Neural progenitor cell (in vitro differentiated cells): ENCODE measurements at regions not wholly inside any gene's neighbourhood (a gene's known extent, or its start where the extent isn't known, plus 50 kb on each side); places are given as distances from the start of the nearest gene placed in this dataset.

Source experiments
- DNase-seq: peaks from one replicate; pipeline ENCODE4 v3.0.0-alpha.2; 2016; ENCODE audit warnings: low spot score
- H2AFZ ChIP-seq: fragments of 200-600 bp; sonication (generic); replicated peaks from 2 replicates; pipeline ENCODE4 v1.6.1; 2016; ENCODE audit warnings: antibody characterized with exemption
- H3F3A ChIP-seq: fragments of 200-600 bp; sonication (generic); 2 replicates; pipeline ENCODE4 v1.6.1; 2016; ENCODE audit warnings: antibody characterized with exemption, low read depth
- H3K27ac ChIP-seq: fragments of 200-600 bp; sonication (generic); 2 replicates; pipeline ENCODE4 v1.5.1; 2016; ENCODE audit warnings: mild to moderate bottlenecking
- H3K27me3 ChIP-seq: fragments of 200-600 bp; sonication (generic); 2 replicates; pipeline ENCODE4 v1.6.1; 2016; ENCODE audit warnings: mild to moderate bottlenecking, moderate library complexity
- H3K36me3 ChIP-seq: fragments of 200-600 bp; sonication (generic); 2 replicates; pipeline ENCODE4 v1.5.1; 2016
- H3K4me1 ChIP-seq: fragments of 200-600 bp; sonication (generic); 2 replicates; pipeline ENCODE4 v1.6.1; 2016; ENCODE audit warnings: mixed run types
- H3K4me2 ChIP-seq: fragments of 200-600 bp; sonication (generic); 2 replicates; pipeline ENCODE4 v1.6.1; 2016
- H3K4me3 ChIP-seq: fragments of 200-600 bp; sonication (generic); 2 replicates; pipeline ENCODE4 v1.5.1; 2016
- H3K79me2 ChIP-seq: fragments of 200-600 bp; sonication (generic); 2 replicates; pipeline ENCODE4 v1.6.1; 2016; ENCODE audit warnings: low read depth
- H3K9ac ChIP-seq: fragments of 200-600 bp; sonication (generic); 2 replicates; pipeline ENCODE4 v1.6.1; 2016
- H3K9me3 ChIP-seq: fragments of 200-600 bp; sonication (generic); 2 replicates; pipeline ENCODE4 v1.5.1; 2016; ENCODE audit warnings: low read depth
- H4K20me1 ChIP-seq: fragments of 200-600 bp; sonication (generic); 2 replicates; pipeline ENCODE4 v1.6.1; 2016; ENCODE audit warnings: low read depth
- H3K27ac Mint-ChIP-seq: 3 replicates; pipeline ENCODE4 v1.8.0; 2021; ENCODE audit warnings: mixed read lengths
- H3K27me3 Mint-ChIP-seq: 2 replicates; pipeline ENCODE4 v1.8.0; 2022; ENCODE audit warnings: low read depth, mild to moderate bottlenecking, inconsistent platforms, moderate library complexity, mixed read lengths; ENCODE audit not compliant: insufficient read depth
- H3K36me3 Mint-ChIP-seq: 3 replicates; pipeline ENCODE4 v1.8.0; 2021; ENCODE audit warnings: mixed read lengths
- H3K4me1 Mint-ChIP-seq: 3 replicates; pipeline ENCODE4 v1.8.0; 2021; ENCODE audit warnings: mixed read lengths
- H3K4me3 Mint-ChIP-seq: 3 replicates; pipeline ENCODE4 v1.8.0; 2021; ENCODE audit warnings: mild to moderate bottlenecking, moderate library complexity, mixed read lengths
- H3K9me3 Mint-ChIP-seq: 3 replicates; pipeline ENCODE4 v1.8.0; 2020; ENCODE audit warnings: mixed read lengths
- EZH2 ChIP-seq: fragments of 200-600 bp; sonication (generic); IDR thresholded peaks from 2 replicates; pipeline ENCODE4 v1.6.1; 2017; ENCODE audit warnings: antibody characterized with exemption, mild to moderate bottlenecking, moderate library complexity
- EZH2phosphoT487 ChIP-seq: fragments of 200-600 bp; sonication (generic); IDR thresholded peaks from 2 replicates; pipeline ENCODE4 v1.6.1; 2017; ENCODE audit warnings: antibody characterized with exemption
- TF ChIP-seq, protein P1 (sequence below): fragments of 200-600 bp; sonication (generic); IDR thresholded peaks from 2 replicates; pipeline ENCODE4 v1.5.1; 2017; ENCODE audit warnings: antibody characterized with exemption, mild to moderate bottlenecking

DNA sequence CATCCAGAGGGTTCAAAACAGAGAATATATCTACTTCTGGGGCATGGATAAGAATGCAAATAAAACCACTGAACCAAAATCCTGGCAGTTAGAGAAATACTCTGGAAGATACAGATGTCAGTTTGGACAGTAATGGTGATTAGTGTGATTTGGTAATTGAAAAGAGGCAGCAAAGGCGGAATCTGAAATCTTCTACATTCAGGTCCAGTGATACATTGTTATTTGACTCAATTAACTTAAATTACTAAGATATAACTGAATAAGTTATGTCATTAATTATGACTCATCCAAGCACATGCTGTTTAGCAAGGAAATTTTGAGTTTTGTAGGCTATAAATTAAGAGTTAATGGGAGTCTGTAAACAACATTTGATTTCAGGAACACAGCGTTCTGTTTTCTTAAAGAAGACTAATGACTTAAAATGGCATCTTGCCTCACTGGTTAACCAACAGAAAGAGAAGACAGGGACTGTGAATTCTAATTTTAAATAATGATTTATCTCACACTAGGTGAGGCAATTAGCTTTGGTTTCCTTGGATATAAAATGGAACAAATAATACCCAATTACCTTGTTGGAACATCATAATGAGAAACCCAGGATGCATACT, 937.1 kb downstream of the PDHA2 start:
- H3K79me2 ChIP-seq: no peaks in the 10 kb centered on the region
- no peaks in the 10 kb centered on the region for H3F3A ChIP-seq
- H3K9me3 Mint-ChIP-seq: no peaks in the 10 kb centered on the region
- H3K36me3 ChIP-seq: no peaks in the 10 kb centered on the region
- H3K4me2 ChIP-seq: no peak overlapping the region
- no peaks in the 10 kb centered on the region for H3K27me3 ChIP-seq
- no peak overlapping the region for H3K27ac Mint-ChIP-seq
- no peaks in the 10 kb centered on the region for H3K36me3 Mint-ChIP-seq
- H3K9ac ChIP-seq: no peak overlapping the region
- H4K20me1 ChIP-seq: no peaks in the 10 kb centered on the region
- no peak overlapping the region for H3K4me3 Mint-ChIP-seq
- H3K9me3 ChIP-seq: no peaks in the 10 kb centered on the region
- H3K27ac ChIP-seq: no peak overlapping the region
- H3K27me3 Mint-ChIP-seq: peaks cover 4% of the 10 kb centered on the region
- H2AFZ ChIP-seq: no peak overlapping the region
- TF ChIP-seq EZH2 (no peak), EZH2phosphoT487 (no peak)
- TF ChIP-seq, protein P1, sequence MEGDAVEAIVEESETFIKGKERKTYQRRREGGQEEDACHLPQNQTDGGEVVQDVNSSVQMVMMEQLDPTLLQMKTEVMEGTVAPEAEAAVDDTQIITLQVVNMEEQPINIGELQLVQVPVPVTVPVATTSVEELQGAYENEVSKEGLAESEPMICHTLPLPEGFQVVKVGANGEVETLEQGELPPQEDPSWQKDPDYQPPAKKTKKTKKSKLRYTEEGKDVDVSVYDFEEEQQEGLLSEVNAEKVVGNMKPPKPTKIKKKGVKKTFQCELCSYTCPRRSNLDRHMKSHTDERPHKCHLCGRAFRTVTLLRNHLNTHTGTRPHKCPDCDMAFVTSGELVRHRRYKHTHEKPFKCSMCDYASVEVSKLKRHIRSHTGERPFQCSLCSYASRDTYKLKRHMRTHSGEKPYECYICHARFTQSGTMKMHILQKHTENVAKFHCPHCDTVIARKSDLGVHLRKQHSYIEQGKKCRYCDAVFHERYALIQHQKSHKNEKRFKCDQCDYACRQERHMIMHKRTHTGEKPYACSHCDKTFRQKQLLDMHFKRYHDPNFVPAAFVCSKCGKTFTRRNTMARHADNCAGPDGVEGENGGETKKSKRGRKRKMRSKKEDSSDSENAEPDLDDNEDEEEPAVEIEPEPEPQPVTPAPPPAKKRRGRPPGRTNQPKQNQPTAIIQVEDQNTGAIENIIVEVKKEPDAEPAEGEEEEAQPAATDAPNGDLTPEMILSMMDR: no peak
- no peak for DNase-seq
- no peaks in the 10 kb centered on the region for H3K4me1 ChIP-seq
- no peaks in the 10 kb centered on the region for H3K4me1 Mint-ChIP-seq
- no peak overlapping the region for H3K4me3 ChIP-seq

GRCh38 chr4:96784336-96784735, 944.4 kb downstream of the PDHA2 start:
- no peak overlapping the region for H3K4me2 ChIP-seq
- H3K79me2 ChIP-seq: no peaks in the 10 kb centered on the region

GRCh38 chr4:96786306-96786705, 946.4 kb downstream of the PDHA2 start:
- no peak overlapping the region for H3K9ac ChIP-seq
- no peaks in the 10 kb centered on the region for H3K36me3 ChIP-seq
- peak overlapping the region; percentile 65 for H2AFZ ChIP-seq
- no peaks in the 10 kb centered on the region for H4K20me1 ChIP-seq
- Mint-ChIP-seq H3K4me3 (no peak overlapping the region), H3K4me1 (no peaks in the 10 kb centered on the region), H3K27ac (no peak overlapping the region), H3K36me3 (no peaks in the 10 kb centered on the region), H3K27me3 (peaks cover under 1% of the 10 kb centered on the region), H3K9me3 (no peaks in the 10 kb centered on the region)
- no peak for DNase-seq
- TF ChIP-seq EZH2phosphoT487 (no peak), EZH2 (no peak)
- TF ChIP-seq, protein P1: no peak
- H3F3A ChIP-seq: no peaks in the 10 kb centered on the region
- H3K79me2 ChIP-seq: no peaks in the 10 kb centered on the region
- no peak overlapping the region for H3K4me2 ChIP-seq
- no peak overlapping the region for H3K4me3 ChIP-seq
- H3K27me3 ChIP-seq: no peaks in the 10 kb centered on the region
- H3K9me3 ChIP-seq: no peaks in the 10 kb centered on the region
- H3K4me1 ChIP-seq: no peaks in the 10 kb centered on the region
- no peak overlapping the region for H3K27ac ChIP-seq

More at GRCh38 chr4:96784336-96784735, 944.4 kb downstream of the PDHA2 start:
- no peak for DNase-seq
- H3K4me1 ChIP-seq: no peaks in the 10 kb centered on the region
- H4K20me1 ChIP-seq: no peaks in the 10 kb centered on the region
- TF ChIP-seq, protein P1: no peak
- TF ChIP-seq EZH2phosphoT487: no peak
- H3F3A ChIP-seq: no peaks in the 10 kb centered on the region
- no peaks in the 10 kb centered on the region for H3K36me3 ChIP-seq
- H3K9me3 ChIP-seq: no peaks in the 10 kb centered on the region
- H3K36me3 Mint-ChIP-seq: no peaks in the 10 kb centered on the region
- no peak overlapping the region for H3K27ac Mint-ChIP-seq
- H3K27ac ChIP-seq: no peak overlapping the region
- no peak overlapping the region for H3K4me3 ChIP-seq
- H3K4me3 Mint-ChIP-seq: no peak overlapping the region
- peaks cover 4% of the 10 kb centered on the region for H3K27me3 Mint-ChIP-seq
- no peaks in the 10 kb centered on the region for H3K27me3 ChIP-seq
- no peaks in the 10 kb centered on the region for H3K9me3 Mint-ChIP-seq
- H3K4me1 Mint-ChIP-seq: no peaks in the 10 kb centered on the region
- no peak overlapping the region for H2AFZ ChIP-seq
- no peak overlapping the region for H3K9ac ChIP-seq
